GM23338 (cell line): ENCODE measurements at regions not wholly inside any gene's neighbourhood (a gene's known extent, or its start where the extent isn't known, plus 50 kb on each side); places are given as distances from the start of the nearest gene placed in this dataset.

Experiments
- ATAC-seq: fragments of 200-7000 bp; cut with Tn5 transposase; 3 replicates; pipeline ENCODE4 v1.9.1; 2020
- DNase-seq: peaks from one replicate; pipeline ENCODE4 v3.0.0-alpha.2; 2015; ENCODE audit warnings: low spot score
- H2AFZ ChIP-seq: fragments of 200-600 bp; sonication (generic); 2 replicates; pipeline ENCODE4 v1.8.0; 2016; ENCODE audit warnings: antibody characterized with exemption, mild to moderate bottlenecking, moderate library complexity
- H3F3A ChIP-seq: fragments of 200-600 bp; sonication (generic); replicated peaks from 2 replicates; pipeline ENCODE4 v1.8.0; 2017; ENCODE audit warnings: antibody characterized with exemption, mixed run types, low read depth
- H3K27ac ChIP-seq: fragments of 200-600 bp; sonication (generic); 2 replicates; pipeline ENCODE4 v1.6.1; 2016; ENCODE audit warnings: low read depth
- H3K27me3 ChIP-seq: fragments of 200-600 bp; sonication (generic); 2 replicates; pipeline ENCODE4 v1.8.0; 2016; ENCODE audit warnings: mild to moderate bottlenecking, mixed run types, moderate library complexity; ENCODE audit not compliant: insufficient read depth
- H3K36me3 ChIP-seq: fragments of 200-600 bp; sonication (generic); 2 replicates; pipeline ENCODE4 v1.8.0; 2016; ENCODE audit warnings: mild to moderate bottlenecking; ENCODE audit not compliant: insufficient read depth
- H3K4me1 ChIP-seq: fragments of 200-600 bp; sonication (generic); 2 replicates; pipeline ENCODE4 v1.8.0; 2016; ENCODE audit warnings: mild to moderate bottlenecking, moderate library complexity; ENCODE audit not compliant: insufficient read depth
- H3K4me2 ChIP-seq: fragments of 200-600 bp; sonication (generic); 2 replicates; pipeline ENCODE4 v1.7.1; 2017; ENCODE audit warnings: mixed run types
- H3K4me3 ChIP-seq: fragments of 200-600 bp; sonication (generic); 2 replicates; pipeline ENCODE4 v1.6.1; 2016; ENCODE audit warnings: mixed run types
- H3K79me2 ChIP-seq: fragments of 200-600 bp; sonication (generic); replicated peaks from 2 replicates; pipeline ENCODE4 v1.8.0; 2017; ENCODE audit warnings: mild to moderate bottlenecking; ENCODE audit not compliant: insufficient read depth
- H3K9me2 ChIP-seq: fragments of 200-600 bp; sonication (generic); 2 replicates; pipeline ENCODE4 v1.8.0; 2017; ENCODE audit not compliant: insufficient read depth
- H4K20me1 ChIP-seq: fragments of 200-600 bp; sonication (generic); replicated peaks from 2 replicates; pipeline ENCODE4 v1.8.0; 2017; ENCODE audit warnings: mild to moderate bottlenecking; ENCODE audit not compliant: insufficient read depth
- H3K27ac Mint-ChIP-seq: 2 replicates; pipeline ENCODE4 v1.8.0; 2020; ENCODE audit warnings: inconsistent platforms, mild to moderate bottlenecking, moderate library complexity, mixed read lengths
- H3K27me3 Mint-ChIP-seq: 3 replicates; pipeline ENCODE4 v1.8.0; 2022; ENCODE audit warnings: low read depth, mild to moderate bottlenecking, moderate library complexity, mixed read lengths, inconsistent platforms; ENCODE audit not compliant: insufficient read depth, poor library complexity
- H3K36me3 Mint-ChIP-seq: 3 replicates; pipeline ENCODE4 v1.8.0; 2021; ENCODE audit warnings: low read depth, mild to moderate bottlenecking, inconsistent platforms, moderate library complexity, mixed read lengths
- H3K4me1 Mint-ChIP-seq: 3 replicates; pipeline ENCODE4 v1.8.0; 2020; ENCODE audit warnings: mild to moderate bottlenecking, inconsistent platforms, mixed read lengths
- H3K4me3 Mint-ChIP-seq: 3 replicates; pipeline ENCODE4 v1.8.0; 2021; ENCODE audit warnings: moderate library complexity, mild to moderate bottlenecking, inconsistent platforms, mixed read lengths
- H3K9me3 Mint-ChIP-seq: 3 replicates; pipeline ENCODE4 v1.8.0; 2020; ENCODE audit warnings: moderate library complexity, mild to moderate bottlenecking, inconsistent platforms, mixed read lengths
- CREB1 ChIP-seq: fragments of 250-450 bp; sonication (Bioruptor Pico); IDR thresholded peaks from 2 replicates; pipeline ENCODE4 v1.5.0; 2020; ENCODE audit warnings: low read depth, mild to moderate bottlenecking, moderate library complexity
- ETS1 ChIP-seq: IDR thresholded peaks from 2 replicates; pipeline ENCODE4 v1.6.1; 2016; ENCODE audit warnings: antibody characterized with exemption
- EZH2 ChIP-seq: fragments of 200-600 bp; sonication (generic); IDR thresholded peaks from one replicate; pipeline ENCODE4 v1.8.0; 2017; ENCODE audit warnings: antibody characterized with exemption, mild to moderate bottlenecking, low read depth; ENCODE audit not compliant: unreplicated experiment
- EZH2phosphoT487 ChIP-seq: fragments of 200-600 bp; sonication (generic); IDR thresholded peaks from one replicate; pipeline ENCODE4 v1.8.1; 2018; ENCODE audit warnings: antibody characterized with exemption; ENCODE audit not compliant: unreplicated experiment
- JUNB ChIP-seq: IDR thresholded peaks from one replicate; pipeline ENCODE4 v1.6.1; 2016; ENCODE audit warnings: antibody characterized with exemption; ENCODE audit not compliant: unreplicated experiment
- NANOG ChIP-seq: IDR thresholded peaks from 2 replicates; pipeline ENCODE4 v1.6.1; 2016; ENCODE audit warnings: antibody characterized with exemption, borderline replicate concordance
- POLR2AphosphoS5 ChIP-seq: IDR thresholded peaks from 2 replicates; pipeline ENCODE4 v1.6.1; 2016; ENCODE audit warnings: antibody characterized with exemption, low read depth
- REST ChIP-seq: IDR thresholded peaks from one replicate; pipeline ENCODE4 v1.6.1; 2018; ENCODE audit warnings: antibody characterized with exemption; ENCODE audit not compliant: unreplicated experiment
- STAT1 ChIP-seq: IDR thresholded peaks from one replicate; pipeline ENCODE4 v1.6.1; 2016; ENCODE audit warnings: antibody characterized with exemption; ENCODE audit not compliant: unreplicated experiment
- ZNF114 ChIP-seq: fragments of 250-450 bp; sonication (Bioruptor Pico); IDR thresholded peaks from 2 replicates; pipeline ENCODE4 v1.5.0; 2020; ENCODE audit warnings: mild to moderate bottlenecking, moderate library complexity
- ZNF331 ChIP-seq: fragments of 250-450 bp; sonication (Bioruptor Pico); IDR thresholded peaks from 2 replicates; pipeline ENCODE4 v1.5.0; 2020; ENCODE audit warnings: low read depth, mild to moderate bottlenecking, moderate library complexity
- ZNF462 ChIP-seq: fragments of 250-450 bp; sonication (Bioruptor Pico); IDR thresholded peaks from 2 replicates; pipeline ENCODE4 v1.5.0; 2020; ENCODE audit warnings: mild to moderate bottlenecking, moderate library complexity
- TF ChIP-seq, protein P1 (sequence below), 2 experiments: fragments of 200-600 bp in 1 of 2; sonication (generic) in 1 of 2; conservative IDR thresholded peaks; 2 replicates each; pipeline versions ENCODE4 v1.5.1 to v1.6.1; 2016 to 2017; ENCODE audit warnings: antibody characterized with exemption in 2 of 2, low read depth in 2 of 2, mild to moderate bottlenecking in 2 of 2, moderate library complexity in 1 of 2

DNA sequence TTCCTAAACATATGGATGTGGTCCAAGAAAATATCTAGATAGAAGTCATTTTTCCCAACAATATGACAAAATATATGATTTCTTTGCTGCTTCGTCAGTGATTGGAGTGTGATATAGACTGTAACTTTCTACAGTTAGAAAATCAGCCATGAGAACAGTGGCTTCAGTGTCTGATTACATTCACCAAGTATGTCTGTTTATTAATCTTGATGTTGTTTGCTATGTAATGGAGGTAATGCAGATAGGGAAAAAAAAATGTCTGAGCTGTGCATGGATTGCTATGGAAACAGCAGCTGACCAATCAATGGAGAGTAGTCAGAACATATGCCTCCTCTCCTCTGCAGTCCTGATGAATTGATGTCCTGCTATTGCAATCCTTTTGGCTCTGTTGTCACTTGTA, 72.3 kb upstream of the GAP43 start:
- peaks cover 30% of the 10 kb centered on the region for H3K4me1 ChIP-seq
- TF ChIP-seq EZH2phosphoT487 (no peak), ZNF462 (CRISPR knock-in tag) (no peak), REST (no peak), ZNF331 (CRISPR knock-in tag) (no peak), EZH2 (no peak), CREB1 (CRISPR knock-in tag) (no peak), STAT1 (no peak), POLR2AphosphoS5 (no peak), JUNB (no peak), NANOG (no peak), ZNF114 (CRISPR knock-in tag) (no peak), ETS1 (no peak)
- TF ChIP-seq, protein P1, sequence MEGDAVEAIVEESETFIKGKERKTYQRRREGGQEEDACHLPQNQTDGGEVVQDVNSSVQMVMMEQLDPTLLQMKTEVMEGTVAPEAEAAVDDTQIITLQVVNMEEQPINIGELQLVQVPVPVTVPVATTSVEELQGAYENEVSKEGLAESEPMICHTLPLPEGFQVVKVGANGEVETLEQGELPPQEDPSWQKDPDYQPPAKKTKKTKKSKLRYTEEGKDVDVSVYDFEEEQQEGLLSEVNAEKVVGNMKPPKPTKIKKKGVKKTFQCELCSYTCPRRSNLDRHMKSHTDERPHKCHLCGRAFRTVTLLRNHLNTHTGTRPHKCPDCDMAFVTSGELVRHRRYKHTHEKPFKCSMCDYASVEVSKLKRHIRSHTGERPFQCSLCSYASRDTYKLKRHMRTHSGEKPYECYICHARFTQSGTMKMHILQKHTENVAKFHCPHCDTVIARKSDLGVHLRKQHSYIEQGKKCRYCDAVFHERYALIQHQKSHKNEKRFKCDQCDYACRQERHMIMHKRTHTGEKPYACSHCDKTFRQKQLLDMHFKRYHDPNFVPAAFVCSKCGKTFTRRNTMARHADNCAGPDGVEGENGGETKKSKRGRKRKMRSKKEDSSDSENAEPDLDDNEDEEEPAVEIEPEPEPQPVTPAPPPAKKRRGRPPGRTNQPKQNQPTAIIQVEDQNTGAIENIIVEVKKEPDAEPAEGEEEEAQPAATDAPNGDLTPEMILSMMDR (conservative IDR thresholded peaks at IDR 0.05; ENCODE audit: low read depth in 2 of 2) = no peak
- Mint-ChIP-seq H3K27me3 (peaks cover 6% of the 10 kb centered on the region), H3K36me3 (no peaks in the 10 kb centered on the region; the same call in 2 of the 3 replicates), H3K9me3 (no peaks in the 10 kb centered on the region; the same call in 2 of the 3 replicates), H3K4me3 (no peak overlapping the region), H3K4me1 (peaks cover 27% of the 10 kb centered on the region), H3K27ac (no peak overlapping the region)
- no peaks in the 10 kb centered on the region for H3F3A ChIP-seq
- ATAC-seq (no peak), DNase-seq (no peak)
- no peaks in the 10 kb centered on the region for H3K36me3 ChIP-seq
- no peak overlapping the region for H3K4me2 ChIP-seq
- no peaks in the 10 kb centered on the region for H3K27me3 ChIP-seq
- H3K79me2 ChIP-seq = no peaks in the 10 kb centered on the region
- no peaks in the 10 kb centered on the region for H4K20me1 ChIP-seq
- no peak overlapping the region for H2AFZ ChIP-seq
- no peak overlapping the region for H3K4me3 ChIP-seq
- no peak overlapping the region for H3K27ac ChIP-seq
- H3K9me2 ChIP-seq = no peaks in the 10 kb centered on the region; the same call in none of the 2 replicates
